HG02623 (cell line): ENCODE measurements at regions not wholly inside any gene's neighbourhood (a gene's known extent, or its start where the extent isn't known, plus 50 kb on each side); places are given as distances from the start of the nearest gene placed in this dataset.

Source experiments
- ATAC-seq: cut with Tn5 transposase; IDR thresholded peaks from one replicate; pipeline ENCODE4 v1.9.1; 2021; ENCODE audit warnings: moderate library complexity; ENCODE audit not compliant: unreplicated experiment

GRCh38 chr12:30828686-30829085, 73.9 kb upstream of the CAPRIN2 start:
- ATAC-seq, result no peak

DNA sequence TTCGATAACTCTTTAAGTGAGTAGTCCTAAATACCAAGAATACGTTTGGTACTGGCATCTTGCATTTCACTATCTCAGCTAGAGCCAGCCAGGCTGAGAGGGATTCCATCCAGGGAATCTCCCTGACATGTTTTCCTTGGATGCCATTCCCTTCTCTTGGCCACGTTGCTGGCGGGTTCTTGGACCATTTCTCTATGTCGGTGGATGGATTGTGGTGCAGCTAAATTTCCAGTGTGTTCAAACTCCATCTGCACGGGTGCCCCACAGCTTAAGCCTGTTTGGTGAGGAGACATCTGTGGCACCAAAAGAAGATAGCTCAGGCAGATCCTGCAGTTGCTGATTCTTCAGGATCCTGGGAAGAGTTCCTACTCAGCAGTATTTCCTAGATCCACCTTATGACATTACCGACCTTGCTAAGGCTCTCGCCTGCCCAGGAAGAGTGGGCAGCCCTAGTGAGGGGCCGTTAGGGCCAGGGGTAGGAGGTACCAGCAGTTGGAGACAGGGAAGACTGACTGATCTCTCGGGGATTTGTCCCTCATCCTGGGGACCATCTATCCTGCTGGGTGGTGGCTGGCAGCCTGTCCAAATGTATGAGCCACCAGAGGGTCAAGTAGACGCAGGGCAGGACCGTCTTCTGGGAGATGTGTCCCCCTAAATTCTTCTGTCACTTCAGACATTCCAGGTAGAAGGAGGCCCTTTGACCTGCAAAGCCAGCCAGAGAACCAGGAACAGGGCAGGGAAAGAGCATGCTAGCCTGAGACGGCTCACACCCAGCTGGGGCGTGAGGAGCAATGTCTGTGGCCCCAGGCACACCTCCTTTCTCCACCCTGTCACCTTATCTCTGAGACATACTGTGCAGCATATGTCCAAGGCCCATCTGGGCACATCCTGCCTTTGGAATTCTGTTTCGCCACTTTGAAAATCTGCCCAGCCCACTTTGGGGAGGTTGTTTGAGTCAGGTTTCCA, 72.6 kb upstream of the CAPRIN2 start:
- no peak for ATAC-seq

GRCh38 chr12:30826276-30826675, 71.5 kb upstream of the CAPRIN2 start:
- ATAC-seq, result no peak

- ATAC-seq, result no peak
These were observed 70.6 kb upstream of the CAPRIN2 start for GRCh38 chr12:30825341-30825740.

- ATAC-seq, result no peak
These were observed 69.6 kb upstream of the CAPRIN2 start for GRCh38 chr12:30824311-30824710.

GRCh38 chr12:30823764-30824163, 69.0 kb upstream of the CAPRIN2 start:
- ATAC-seq, result no peak

DNA sequence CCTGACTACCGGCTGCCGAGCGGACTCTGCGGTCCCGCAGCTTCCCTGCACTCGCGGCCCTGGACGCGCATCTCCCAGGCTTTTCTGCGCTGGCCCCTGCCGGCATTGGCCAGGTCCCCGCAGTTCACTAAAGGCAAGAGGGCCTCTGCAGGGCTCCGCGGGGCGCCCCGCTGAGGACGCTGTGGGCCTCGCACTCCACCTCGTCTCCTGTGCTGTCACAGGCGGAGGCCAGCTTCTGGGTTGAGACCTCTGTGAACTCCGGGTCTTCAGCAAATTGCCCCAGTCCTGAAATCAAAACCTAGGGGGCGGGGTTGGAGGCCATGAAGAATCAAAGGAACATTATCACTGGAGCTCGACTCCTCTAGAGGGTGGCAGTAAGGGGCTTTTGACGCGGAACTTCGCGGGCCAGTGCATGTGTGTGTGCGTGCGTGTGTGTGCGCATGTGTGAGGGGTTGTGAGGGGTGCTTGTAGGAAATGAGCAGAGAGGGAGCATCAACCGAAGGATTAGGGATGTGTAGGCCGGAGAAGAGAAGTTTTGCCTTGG, 68.5 kb upstream of the CAPRIN2 start:
- peak; percentile 59 for ATAC-seq

DNA sequence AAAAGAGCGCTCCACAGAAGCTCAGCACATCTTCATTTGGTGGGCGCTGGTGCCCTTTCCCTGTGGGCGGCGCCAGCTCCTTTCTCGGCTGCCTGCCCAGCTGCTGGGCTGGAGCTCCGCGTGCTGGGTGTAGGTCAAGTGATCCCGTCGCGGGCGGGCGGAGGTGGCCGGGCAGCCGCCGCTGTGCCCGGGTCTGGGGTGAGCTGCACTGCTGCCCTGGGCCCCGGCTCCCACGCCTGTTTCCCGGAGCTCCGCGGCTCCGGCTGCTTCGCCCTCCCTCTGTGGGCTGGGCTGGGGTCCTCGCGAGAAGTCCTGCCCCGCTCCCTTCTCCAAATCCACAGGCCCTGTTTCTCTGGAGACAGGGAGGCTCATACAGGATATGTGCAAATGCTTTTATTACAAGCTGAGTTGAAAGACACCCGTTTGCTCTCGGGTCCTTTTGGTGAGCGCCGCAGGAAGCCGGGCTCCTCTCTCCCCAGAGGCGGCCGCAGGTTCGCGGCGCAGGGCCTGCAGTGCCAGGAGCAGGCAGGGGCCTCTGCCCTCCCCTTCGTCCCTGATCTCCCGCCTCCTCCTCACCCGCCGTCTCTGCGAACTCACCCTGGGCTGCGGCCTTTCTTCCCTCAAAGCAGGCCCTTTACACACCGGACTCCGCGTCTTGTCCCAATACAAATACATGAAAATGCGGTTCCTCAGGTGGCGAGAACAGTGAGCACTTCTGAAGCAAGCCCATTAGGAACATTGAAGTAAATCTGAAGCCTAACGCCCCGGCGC, 67.8 kb upstream of the CAPRIN2 start:
- peak; percentile 35 for ATAC-seq

- no peak for ATAC-seq
These were observed 65.7 kb upstream of the CAPRIN2 start for GRCh38 chr12:30820406-30820946.

DNA sequence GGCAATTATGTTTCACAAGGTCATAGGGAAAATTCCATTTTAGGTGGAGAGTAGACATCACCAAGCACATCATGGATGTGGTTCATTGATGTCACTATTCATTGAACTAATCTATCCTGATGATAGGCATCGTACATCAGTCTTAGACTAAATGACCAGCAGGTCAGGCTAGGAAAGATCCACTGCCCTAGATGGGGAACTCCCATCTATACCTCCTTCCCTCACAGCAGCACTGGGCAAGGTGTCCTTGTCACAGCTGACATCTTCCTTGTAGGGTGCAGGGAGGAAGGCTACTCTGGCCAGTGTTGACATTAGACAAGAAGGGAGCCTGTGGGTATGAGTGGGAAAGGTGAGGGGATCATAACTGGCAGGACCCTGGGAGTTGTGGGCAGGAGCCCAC, 63.8 kb upstream of the CAPRIN2 start:
- ATAC-seq, result no peak

DNA sequence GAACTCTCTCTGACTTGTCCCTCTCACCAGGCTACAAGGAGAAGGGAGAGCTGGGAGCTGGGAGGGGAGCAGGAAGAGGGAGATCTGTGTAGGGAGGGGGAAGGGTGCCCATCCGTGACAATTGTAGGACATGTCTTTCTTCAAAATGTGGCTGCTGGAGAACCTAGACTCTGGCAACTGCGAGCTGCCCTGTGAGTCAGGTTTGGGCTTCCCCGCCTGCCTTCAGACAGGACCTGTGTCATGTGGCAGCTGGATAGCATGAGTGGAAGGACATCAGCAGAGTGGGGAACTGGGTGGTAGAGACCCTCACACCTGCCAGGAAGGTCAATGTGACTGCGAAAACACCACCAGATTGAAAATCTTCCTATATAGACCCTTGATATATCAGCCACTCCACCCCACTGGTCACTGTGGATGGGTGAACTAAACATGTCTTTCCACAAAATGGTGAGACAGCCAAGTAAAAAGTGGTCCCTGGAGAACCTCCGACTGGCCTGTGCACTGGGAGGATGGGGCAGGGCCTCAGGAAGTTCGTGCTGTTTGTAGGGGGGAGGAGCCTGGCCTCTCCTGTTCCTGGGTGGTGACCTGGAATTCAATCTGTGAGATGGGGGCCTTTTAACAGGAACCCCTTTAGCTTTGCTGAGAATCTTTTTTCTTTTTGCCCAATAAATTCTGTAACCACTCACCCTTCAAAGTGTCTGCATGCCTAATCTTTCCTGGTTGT, 62.2 kb upstream of the CAPRIN2 start:
- ATAC-seq, result no peak

GRCh38 chr12:30814295-30814655, 59.5 kb upstream of the CAPRIN2 start:
- no peak for ATAC-seq

- ATAC-seq, result no peak
These were observed 59.0 kb upstream of the CAPRIN2 start for GRCh38 chr12:30813525-30814294.

DNA sequence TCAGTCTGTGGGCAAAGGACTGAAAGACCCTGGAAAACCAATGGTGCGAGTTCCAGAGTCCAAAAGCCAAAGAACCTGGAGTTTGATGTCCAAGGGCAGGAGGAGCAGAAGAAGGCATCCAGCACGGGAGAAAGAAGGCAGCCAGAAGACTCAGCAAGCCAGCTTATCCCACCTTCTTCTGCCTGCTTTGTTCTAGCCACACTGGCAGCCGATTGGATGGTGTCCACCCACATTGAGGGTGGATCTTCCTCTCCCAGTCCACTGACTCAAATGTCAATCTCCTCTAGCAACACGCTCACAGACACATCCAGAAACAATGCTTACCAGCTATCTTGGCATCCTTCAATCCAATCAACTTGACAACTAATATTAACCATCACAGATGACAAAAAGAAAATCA, 57.2 kb upstream of the CAPRIN2 start:
- ATAC-seq, result no peak

GRCh38 chr12:30810918-30811317, 56.2 kb upstream of the CAPRIN2 start:
- ATAC-seq, result no peak

GRCh38 chr12:30807695-30808034, 52.9 kb upstream of the CAPRIN2 start:
- no peak for ATAC-seq

- no peak for ATAC-seq
These were observed 52.4 kb upstream of the CAPRIN2 start for GRCh38 chr12:30806989-30807694.

DNA sequence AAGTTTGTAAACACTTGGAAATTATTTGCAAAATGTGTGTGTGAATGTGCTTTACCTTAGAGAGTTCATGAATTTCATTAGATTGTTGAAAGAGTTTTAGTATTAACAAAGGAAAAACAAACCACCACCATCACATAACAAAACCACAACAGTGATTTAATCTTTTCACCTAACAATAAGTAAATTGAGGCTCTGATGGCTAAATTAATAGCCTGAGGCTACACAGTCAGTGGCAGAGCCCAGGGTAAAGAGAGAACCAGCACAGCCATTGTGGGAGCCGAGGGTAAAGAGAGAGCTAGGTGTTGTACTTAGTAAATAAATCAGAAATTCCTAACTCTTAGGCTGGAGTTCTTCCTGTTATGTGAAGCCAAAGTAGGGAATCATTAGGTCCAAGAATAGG, 51.2 kb upstream of the CAPRIN2 start:
- ATAC-seq, result no peak
